ENCODE measurements at regions not wholly inside any gene's neighbourhood (a gene's known extent, or its start where the extent isn't known, plus 50 kb on each side); places are given as distances from the start of the nearest gene placed in this dataset.

DNA sequence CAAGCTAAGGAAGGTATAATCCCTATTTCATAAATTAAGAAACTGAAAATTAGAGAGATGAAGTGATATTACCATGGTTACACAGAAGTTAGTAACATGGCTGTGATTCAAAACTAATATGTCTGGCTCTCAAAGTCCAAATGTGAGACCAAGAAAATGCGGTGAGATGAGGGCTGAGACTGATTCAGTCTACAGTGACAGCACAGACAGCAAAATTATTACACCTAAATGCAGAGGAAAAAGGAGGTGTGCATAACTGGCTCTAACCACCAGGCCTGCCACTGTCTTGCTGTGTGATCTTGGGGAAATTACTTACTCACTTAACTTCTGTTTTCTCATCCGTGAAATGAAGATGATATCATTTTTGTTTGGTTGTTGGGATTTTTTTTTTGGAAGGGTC is 270.0 kb upstream of the SOX9 start:
- TF ChIP-seq REST (IDR thresholded peaks at IDR 0.05; ENCODE audit: insufficient read depth in 1 of 2, low read depth in 2 of 2, low read length in 1 of 2) (no peak), POLR2AphosphoS5 (IDR thresholded peaks at IDR 0.05; ENCODE audit: low read depth, low read length) (no peak), TCF7L2 (IDR thresholded peaks at IDR 0.05; ENCODE audit: low read depth, low read length) (no peak), SIN3A (IDR thresholded peaks at IDR 0.05; ENCODE audit: borderline replicate concordance, insufficient read depth, low read depth, low read length) (no peak)
- Histone ChIP-seq H3K4me1 (ENCODE audit: control insufficient read depth, insufficient read depth, low read length) (no peaks in the 10 kb centered on the region), H3K4me3 (ENCODE audit: low read depth in 2 of 2, low read length in 2 of 2) (no peak overlapping the region), H3K9me3 (ENCODE audit: control insufficient read depth, insufficient read depth, low read depth, low read length) (no peaks in the 10 kb centered on the region), H3K36me3 (ENCODE audit: control insufficient read depth, insufficient read depth, low read length) (no peaks in the 10 kb centered on the region), H3K27me3 (ENCODE audit: control insufficient read depth, insufficient read depth, low read length) (no peaks in the 10 kb centered on the region), H3K27ac (ENCODE audit: low read length) (no peak overlapping the region)
- CTCF ChIA-PET, result no interaction called here
- no TSS peak for BruUV-seq (replicated peaks)
- ATAC-seq (no peak), DNase-seq (ENCODE audit: low read depth, low spot score) (no peak)
- intact Hi-C loops (cut with micrococcal nuclease; ENCODE audit: unreplicated experiment) (no loop called here), in situ Hi-C loops (cut with HindIII; ENCODE audit: low pct_unique_long_range_greater_than_20kb, low sequenced_read_pairs) (no loop called here)
- POLR2A ChIA-PET, result no interaction called here

DNA sequence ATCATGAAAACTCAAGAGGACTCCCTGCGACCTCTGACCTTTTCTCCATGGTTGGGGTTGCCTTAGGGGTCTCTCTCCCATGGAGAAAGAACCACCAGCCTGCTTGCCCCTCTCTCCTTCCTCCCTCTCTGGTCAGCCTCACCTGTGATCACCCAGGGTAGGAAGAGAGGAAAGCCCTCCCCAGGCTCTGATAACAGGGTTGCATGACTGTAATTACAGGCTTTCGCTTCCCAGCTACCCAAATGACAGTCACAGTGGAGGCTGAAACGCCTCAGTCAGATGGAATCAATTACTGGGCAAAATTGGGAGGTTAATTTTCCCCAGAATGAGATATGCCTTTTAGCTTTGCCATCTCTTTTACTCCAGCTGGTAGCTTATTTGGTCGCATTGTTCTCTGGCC is 265.8 kb upstream of the SOX9 start:
- ChIA-PET CTCF (no interaction called here), POLR2A (no interaction called here)
- Histone ChIP-seq H3K4me1 (ENCODE audit: control insufficient read depth, insufficient read depth, low read length) (no peaks in the 10 kb centered on the region), H3K36me3 (ENCODE audit: control insufficient read depth, insufficient read depth, low read length) (no peaks in the 10 kb centered on the region), H3K27me3 (ENCODE audit: control insufficient read depth, insufficient read depth, low read length) (no peaks in the 10 kb centered on the region), H3K9me3 (ENCODE audit: control insufficient read depth, insufficient read depth, low read depth, low read length) (no peaks in the 10 kb centered on the region), H3K4me3 (ENCODE audit: low read depth in 2 of 2, low read length in 2 of 2) (no peak overlapping the region), H3K27ac (ENCODE audit: low read length) (no peak overlapping the region)
- DNase-seq (ENCODE audit: low read depth, low spot score), result no peak
- TF ChIP-seq POLR2AphosphoS5 (IDR thresholded peaks at IDR 0.05; ENCODE audit: low read depth, low read length) (no peak), REST (IDR thresholded peaks at IDR 0.05; ENCODE audit: insufficient read depth in 1 of 2, low read depth in 2 of 2, low read length in 1 of 2) (no peak), TCF7L2 (IDR thresholded peaks at IDR 0.05; ENCODE audit: low read depth, low read length) (no peak), SIN3A (IDR thresholded peaks at IDR 0.05; ENCODE audit: borderline replicate concordance, insufficient read depth, low read depth, low read length) (no peak)
- TF ChIP-seq, protein P1, sequence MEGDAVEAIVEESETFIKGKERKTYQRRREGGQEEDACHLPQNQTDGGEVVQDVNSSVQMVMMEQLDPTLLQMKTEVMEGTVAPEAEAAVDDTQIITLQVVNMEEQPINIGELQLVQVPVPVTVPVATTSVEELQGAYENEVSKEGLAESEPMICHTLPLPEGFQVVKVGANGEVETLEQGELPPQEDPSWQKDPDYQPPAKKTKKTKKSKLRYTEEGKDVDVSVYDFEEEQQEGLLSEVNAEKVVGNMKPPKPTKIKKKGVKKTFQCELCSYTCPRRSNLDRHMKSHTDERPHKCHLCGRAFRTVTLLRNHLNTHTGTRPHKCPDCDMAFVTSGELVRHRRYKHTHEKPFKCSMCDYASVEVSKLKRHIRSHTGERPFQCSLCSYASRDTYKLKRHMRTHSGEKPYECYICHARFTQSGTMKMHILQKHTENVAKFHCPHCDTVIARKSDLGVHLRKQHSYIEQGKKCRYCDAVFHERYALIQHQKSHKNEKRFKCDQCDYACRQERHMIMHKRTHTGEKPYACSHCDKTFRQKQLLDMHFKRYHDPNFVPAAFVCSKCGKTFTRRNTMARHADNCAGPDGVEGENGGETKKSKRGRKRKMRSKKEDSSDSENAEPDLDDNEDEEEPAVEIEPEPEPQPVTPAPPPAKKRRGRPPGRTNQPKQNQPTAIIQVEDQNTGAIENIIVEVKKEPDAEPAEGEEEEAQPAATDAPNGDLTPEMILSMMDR (IDR thresholded peaks at IDR 0.05), result no peak
- intact Hi-C loops (cut with micrococcal nuclease; ENCODE audit: unreplicated experiment), result no loop called here
- ATAC-seq, result no peak
- BruUV-seq (replicated peaks), result no TSS peak
- in situ Hi-C loops (cut with HindIII; ENCODE audit: low pct_unique_long_range_greater_than_20kb, low sequenced_read_pairs), result no loop called here

Data from Panc1 (cell line).